Sigmoid colon (tissue), 6 donors: ENCODE measurements at regions not wholly inside any gene's neighbourhood (a gene's known extent, or its start where the extent isn't known, plus 50 kb on each side); places are given as distances from the start of the nearest gene placed in this dataset.

ENCODE experiments used
- DNase-seq: peaks from one replicate; pipeline ENCODE4 v3.0.0-alpha.2; 2019
- H3K27ac ChIP-seq, 4 donors: fragments of 200-600 bp; sonication (generic); one replicate each; pipeline ENCODE4 v1.5.1; 2016 to 2019; ENCODE audit warnings: mild to moderate bottlenecking in 1 of 4
- H3K27me3 ChIP-seq, 3 donors: fragments of 200-600 bp; sonication (generic); one replicate each; pipeline ENCODE4 v1.5.1; 2019; ENCODE audit warnings: mild to moderate bottlenecking in 1 of 3
- H3K36me3 ChIP-seq, 4 donors: fragments of 200-600 bp; sonication (generic); one replicate each; pipeline ENCODE4 v1.5.1; 2016 to 2019
- H3K4me1 ChIP-seq, 4 donors: fragments of 200-600 bp; sonication (generic); one replicate each; pipeline ENCODE4 v1.5.1; 2017 to 2019
- H3K4me3 ChIP-seq, 4 donors: fragments of 200-600 bp; sonication (generic); one replicate each; pipeline ENCODE4 v1.5.1; 2017 to 2019; ENCODE audit warnings: mild to moderate bottlenecking in 2 of 4, moderate library complexity in 1 of 4
- H3K9me3 ChIP-seq, 4 donors: fragments of 200-600 bp in 3 of 4; sonication (generic) in 3 of 4; one replicate each; pipeline versions ENCODE4 v1.5.1 to v1.6.1; 2013 to 2019
- EP300 ChIP-seq, 4 donors: sonication (generic); formaldehyde crosslinking; IDR thresholded peaks; one replicate each; pipeline ENCODE4 v1.6.1; 2017; ENCODE audit warnings: antibody characterized with exemption in 4 of 4
- POLR2A ChIP-seq, 2 donors: fragments of 450-650 bp; IDR thresholded peaks; one replicate each; pipeline ENCODE4 v1.6.1; 2016; ENCODE audit warnings: antibody characterized with exemption in 2 of 2, mild to moderate bottlenecking in 2 of 2, moderate library complexity in 2 of 2
- POLR2AphosphoS5 ChIP-seq, 4 donors: sonication (generic); formaldehyde crosslinking; IDR thresholded peaks; one replicate each; pipeline ENCODE4 v1.6.1; 2017; ENCODE audit warnings: antibody characterized with exemption in 4 of 4
- WGBS, 2 donors: extraction: QIAGEN DNeasy Blood & Tissue Kit; methylation state at CpG; one replicate each; pipeline ENCODE4 v1.1.7; 2013; 5-methylcytosine and 5-hydroxymethylcytosine counted together
- intact Hi-C: fragments of 100-400 bp; cut with DNase I; formaldehyde crosslinking; loops from one replicate; pipeline ENCODE4 v1.15.1; 2023
- TF ChIP-seq, protein P1 (sequence below), 4 experiments: fragments of 450-650 bp in 3 of 4; fragments of 200-600 bp in 1 of 4; IDR thresholded peaks; one replicate each; pipeline ENCODE4 v1.5.1; 2016 to 2019; ENCODE audit warnings: antibody characterized with exemption in 4 of 4, mild to moderate bottlenecking in 3 of 4, moderate library complexity in 2 of 4
- donor health status: healthy with polysubstance abuse.
- donor health status: healthy.

DNA sequence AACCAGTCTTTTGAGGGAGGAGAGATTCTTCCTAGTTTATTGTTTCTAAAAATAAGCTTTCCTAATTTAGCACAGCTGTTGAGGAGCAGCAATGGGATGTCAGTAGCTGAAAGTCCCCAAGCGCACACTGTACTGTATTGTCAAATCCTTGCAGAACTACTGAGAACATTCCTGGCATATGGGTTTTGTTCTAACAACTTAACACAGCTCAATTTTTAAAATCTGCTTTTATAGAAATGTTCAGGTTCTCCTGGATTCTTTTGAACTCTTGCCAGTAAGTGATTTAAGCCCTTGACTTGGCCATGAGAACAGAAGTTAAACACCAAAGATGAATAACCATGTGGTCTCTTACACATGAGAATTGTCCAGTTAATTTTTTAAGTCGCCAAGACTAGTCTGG, 218.6 kb downstream of the FAT3 start:
- Histone ChIP-seq H3K36me3 (no peaks in the 10 kb centered on the region), H3K9me3 (no peaks in the 10 kb centered on the region), H3K4me3 (no peak overlapping the region), H3K27ac (no peak overlapping the region), H3K27me3 (no peaks in the 10 kb centered on the region), H3K4me1 (peaks cover 0 to 31% (median 20%) of the 10 kb centered on the region in 4 donors)
- 77 to 80% methylated on average over 2 of the region's 2 CpGs for WGBS, 2 donors
- intact Hi-C loops = no loop called here
- no peak for DNase-seq
- TF ChIP-seq POLR2AphosphoS5 (IDR thresholded peaks at IDR 0.05) = no peak
- no peak for TF ChIP-seq POLR2A (IDR thresholded peaks at IDR 0.05)
- TF ChIP-seq, protein P1, sequence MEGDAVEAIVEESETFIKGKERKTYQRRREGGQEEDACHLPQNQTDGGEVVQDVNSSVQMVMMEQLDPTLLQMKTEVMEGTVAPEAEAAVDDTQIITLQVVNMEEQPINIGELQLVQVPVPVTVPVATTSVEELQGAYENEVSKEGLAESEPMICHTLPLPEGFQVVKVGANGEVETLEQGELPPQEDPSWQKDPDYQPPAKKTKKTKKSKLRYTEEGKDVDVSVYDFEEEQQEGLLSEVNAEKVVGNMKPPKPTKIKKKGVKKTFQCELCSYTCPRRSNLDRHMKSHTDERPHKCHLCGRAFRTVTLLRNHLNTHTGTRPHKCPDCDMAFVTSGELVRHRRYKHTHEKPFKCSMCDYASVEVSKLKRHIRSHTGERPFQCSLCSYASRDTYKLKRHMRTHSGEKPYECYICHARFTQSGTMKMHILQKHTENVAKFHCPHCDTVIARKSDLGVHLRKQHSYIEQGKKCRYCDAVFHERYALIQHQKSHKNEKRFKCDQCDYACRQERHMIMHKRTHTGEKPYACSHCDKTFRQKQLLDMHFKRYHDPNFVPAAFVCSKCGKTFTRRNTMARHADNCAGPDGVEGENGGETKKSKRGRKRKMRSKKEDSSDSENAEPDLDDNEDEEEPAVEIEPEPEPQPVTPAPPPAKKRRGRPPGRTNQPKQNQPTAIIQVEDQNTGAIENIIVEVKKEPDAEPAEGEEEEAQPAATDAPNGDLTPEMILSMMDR (IDR thresholded peaks at IDR 0.05) = no peak
- TF ChIP-seq EP300 (IDR thresholded peaks at IDR 0.05) = no peak

DNA sequence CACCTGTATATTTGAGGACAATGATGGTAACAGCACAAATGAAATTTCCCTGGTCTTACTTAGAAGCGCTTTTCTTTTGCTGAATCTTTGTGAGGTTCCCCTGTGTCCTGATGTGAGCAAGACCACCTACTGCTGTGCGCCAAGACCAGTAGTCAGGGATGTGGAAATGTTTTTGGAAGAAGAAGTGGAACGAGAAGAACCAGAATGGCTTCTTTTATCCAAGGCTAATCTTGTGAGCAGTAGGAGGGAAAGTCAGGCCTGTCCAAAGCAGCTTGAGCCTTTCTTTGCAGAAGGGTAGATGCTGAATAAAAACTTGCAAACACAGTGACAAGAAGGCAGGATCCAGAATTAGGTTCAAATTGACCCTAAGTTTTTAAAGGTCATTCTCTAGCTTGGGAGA, 223.0 kb downstream of the FAT3 start:
- 86 to 88% methylated on average over 3 of the region's 3 CpGs for WGBS, 2 donors
- H3K36me3 ChIP-seq = no peaks in the 10 kb centered on the region
- intact Hi-C loops = no loop called here
- H3K27me3 ChIP-seq = no peaks in the 10 kb centered on the region
- no peaks in the 10 kb centered on the region for H3K9me3 ChIP-seq
- TF ChIP-seq POLR2A (IDR thresholded peaks at IDR 0.05) (no peak), POLR2AphosphoS5 (IDR thresholded peaks at IDR 0.05) (no peak), EP300 (IDR thresholded peaks at IDR 0.05) (no peak)
- TF ChIP-seq, protein P1 (IDR thresholded peaks at IDR 0.05) = no peak
- peaks cover 0 to 13% (median 12%) of the 10 kb centered on the region in 4 donors for H3K4me1 ChIP-seq
- H3K27ac ChIP-seq = no peak overlapping the region
- no peak overlapping the region for H3K4me3 ChIP-seq
- no peak for DNase-seq

DNA sequence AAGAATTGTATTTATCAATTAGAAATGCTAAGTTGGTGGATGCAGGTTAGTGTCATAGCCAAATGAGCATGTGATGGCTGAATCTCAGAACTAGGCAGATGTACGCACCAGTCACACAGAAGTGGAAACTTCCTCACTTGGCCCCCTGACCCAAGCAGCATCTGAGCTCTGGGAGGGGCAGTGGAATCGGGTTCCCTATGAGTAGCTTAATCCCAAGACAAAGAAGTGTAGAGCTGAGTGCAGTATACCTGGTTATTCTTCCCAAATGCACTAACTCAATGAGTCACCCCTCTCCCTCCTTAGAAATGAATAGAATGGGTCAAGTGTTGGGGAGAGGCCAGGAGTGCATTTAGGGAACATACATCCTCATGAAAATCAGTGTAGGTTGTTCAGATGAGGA, 224.6 kb downstream of the FAT3 start:
- no peak for TF ChIP-seq EP300 (IDR thresholded peaks at IDR 0.05)
- no peak for TF ChIP-seq POLR2A (IDR thresholded peaks at IDR 0.05)
- Histone ChIP-seq H3K9me3 (no peaks in the 10 kb centered on the region), H3K36me3 (no peaks in the 10 kb centered on the region), H3K27me3 (no peaks in the 10 kb centered on the region), H3K4me1 (no peaks in the 10 kb centered on the region), H3K27ac (no peak overlapping the region), H3K4me3 (no peak overlapping the region)
- WGBS, 2 donors = 89 to 92% methylated on average over 2 of the region's 2 CpGs
- intact Hi-C loops = no loop called here
- no peak for DNase-seq

DNA sequence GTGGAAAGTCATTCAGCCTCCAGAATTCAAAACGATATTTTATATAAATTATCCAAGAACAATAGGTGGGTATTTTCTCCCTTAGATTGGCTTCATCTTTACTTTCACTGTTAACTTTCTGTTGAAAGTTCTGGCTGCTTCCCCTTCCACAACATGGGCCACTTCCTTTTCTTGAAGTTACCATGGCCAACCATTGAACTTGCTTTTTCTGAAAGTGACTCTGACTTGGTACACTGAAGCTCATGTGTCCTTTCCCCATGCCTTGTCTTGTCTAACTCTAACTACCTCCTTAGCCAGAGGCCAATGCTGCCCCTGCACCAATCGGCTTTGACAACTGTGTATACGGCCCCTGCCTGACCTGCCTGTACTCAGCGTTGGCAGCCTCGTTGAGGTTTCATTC, 225.2 kb downstream of the FAT3 start:
- WGBS, 2 donors = 89 to 91% methylated on average over 5 of the region's 5 CpGs
- Histone ChIP-seq H3K4me3 (no peak overlapping the region), H3K27ac (no peak overlapping the region), H3K27me3 (no peaks in the 10 kb centered on the region), H3K36me3 (no peaks in the 10 kb centered on the region), H3K4me1 (no peaks in the 10 kb centered on the region), H3K9me3 (no peaks in the 10 kb centered on the region)
- TF ChIP-seq EP300 (IDR thresholded peaks at IDR 0.05) (no peak), POLR2AphosphoS5 (IDR thresholded peaks at IDR 0.05) (no peak), POLR2A (IDR thresholded peaks at IDR 0.05) (no peak)
- TF ChIP-seq, protein P1 (IDR thresholded peaks at IDR 0.05) = no peak
- intact Hi-C loops = no loop called here
- DNase-seq = no peak

DNA sequence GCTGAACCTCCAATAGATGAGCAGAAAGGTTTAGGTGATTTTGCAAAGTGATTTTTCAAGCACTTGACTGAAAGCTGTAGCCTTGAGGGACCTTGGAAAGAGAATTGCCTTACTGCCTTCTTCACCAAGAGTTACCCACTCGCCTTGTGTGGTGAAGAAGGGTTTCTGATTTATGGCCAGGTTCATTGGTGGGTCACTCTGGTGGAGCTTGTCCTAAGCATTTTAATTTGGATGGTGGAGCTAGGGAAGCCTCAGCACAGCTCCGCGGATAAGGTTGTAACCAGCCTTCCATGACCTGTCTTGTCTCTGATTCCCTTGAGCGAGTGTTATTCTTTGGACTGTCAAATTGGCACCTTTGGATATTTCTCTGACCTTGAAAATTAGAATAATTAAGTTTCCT, 226.4 kb downstream of the FAT3 start:
- H3K27ac ChIP-seq = no peak overlapping the region
- no peaks in the 10 kb centered on the region for H3K36me3 ChIP-seq
- 87 to 93% methylated on average over 4 of the region's 4 CpGs for WGBS, 2 donors
- H3K4me1 ChIP-seq = no peaks in the 10 kb centered on the region
- H3K27me3 ChIP-seq = no peaks in the 10 kb centered on the region
- intact Hi-C loops = no loop called here
- no peak for DNase-seq
- H3K4me3 ChIP-seq = no peak overlapping the region
- H3K9me3 ChIP-seq = no peaks in the 10 kb centered on the region
- TF ChIP-seq POLR2A (IDR thresholded peaks at IDR 0.05) (no peak), POLR2AphosphoS5 (IDR thresholded peaks at IDR 0.05) (no peak), EP300 (IDR thresholded peaks at IDR 0.05) (no peak)
- TF ChIP-seq, protein P1 (IDR thresholded peaks at IDR 0.05) = no peak
